Keratinocyte (primary cell): ENCODE measurements at regions not wholly inside any gene's neighbourhood (a gene's known extent, or its start where the extent isn't known, plus 50 kb on each side); places are given as distances from the start of the nearest gene placed in this dataset.

Experiments
- DNase-seq: peaks from one replicate; pipeline ENCODE4 v3.0.0-alpha.2; 2011; ENCODE audit warnings: low read depth, missing footprints, low spot score
- FAIRE-seq: peaks from 2 replicates; lab custom pipeline; 2011; peaks lifted over from hg19 to GRCh38; lab: Jason Lieb, UNC
- H2AFZ ChIP-seq: 2 replicates; pipeline ENCODE4 v1.6.0; 2012; ENCODE audit warnings: low read length, control low read depth, inconsistent platforms; ENCODE audit not compliant: control insufficient read depth
- H3K27ac ChIP-seq: 2 replicates; pipeline ENCODE4 v1.5.1; 2011; ENCODE audit warnings: low read length; ENCODE audit not compliant: control insufficient read depth, insufficient read depth
- H3K27me3 ChIP-seq: 3 replicates; pipeline ENCODE4 v1.6.0; 2011; ENCODE audit warnings: low read length; ENCODE audit not compliant: control insufficient read depth, insufficient read depth; ENCODE audit errors: extremely low read depth
- H3K36me3 ChIP-seq, 2 experiments: 2 replicates in 1 of 2; 3 replicates in 1 of 2; pipeline ENCODE4 v1.5.1; 2011; ENCODE audit warnings: low read length in 2 of 2, mild to moderate bottlenecking in 1 of 2; ENCODE audit not compliant: control insufficient read depth in 2 of 2, insufficient read depth in 2 of 2; ENCODE audit errors: extremely low read depth in 1 of 2
- H3K4me1 ChIP-seq: 3 replicates; pipeline ENCODE4 v1.5.1; 2011; ENCODE audit warnings: low read length; ENCODE audit not compliant: control insufficient read depth, insufficient read depth; ENCODE audit errors: extremely low read depth
- H3K4me2 ChIP-seq: 3 replicates; pipeline ENCODE4 v1.6.0; 2011; ENCODE audit warnings: low read depth, low read length; ENCODE audit not compliant: control insufficient read depth, insufficient read depth; ENCODE audit errors: extremely low read depth
- H3K4me3 ChIP-seq, 3 experiments: fragments of 200-600 bp in 1 of 3; sonication (generic) in 1 of 3; 2 replicates in 2 of 3; 3 replicates in 1 of 3; pipeline ENCODE4 v1.5.1; 2011 to 2016; ENCODE audit warnings: low read length in 3 of 3, mild to moderate bottlenecking in 3 of 3, control low read depth in 2 of 3, inconsistent platforms in 1 of 3, low read depth in 1 of 3, mixed read lengths in 1 of 3, mixed run types in 1 of 3, moderate library complexity in 1 of 3; ENCODE audit not compliant: control insufficient read depth in 2 of 3, insufficient read depth in 2 of 3; ENCODE audit errors: extremely low read depth in 1 of 3
- H3K79me2 ChIP-seq: 2 replicates; pipeline ENCODE4 v1.6.0; 2012; ENCODE audit warnings: low read length; ENCODE audit not compliant: control insufficient read depth, insufficient read depth
- H3K9ac ChIP-seq: 3 replicates; pipeline ENCODE4 v1.6.0; 2011; ENCODE audit warnings: low read length; ENCODE audit not compliant: control insufficient read depth, insufficient read depth; ENCODE audit errors: extremely low read depth
- H3K9me1 ChIP-seq: 3 replicates; pipeline ENCODE4 v1.6.0; 2011; ENCODE audit warnings: low read length; ENCODE audit not compliant: control insufficient read depth, insufficient read depth; ENCODE audit errors: extremely low read depth
- H3K9me3 ChIP-seq: 2 replicates; pipeline ENCODE4 v1.5.1; 2012; ENCODE audit warnings: low read depth, low read length; ENCODE audit not compliant: control insufficient read depth
- H4K20me1 ChIP-seq: 3 replicates; pipeline ENCODE4 v1.6.0; 2011; ENCODE audit warnings: low read length; ENCODE audit not compliant: control insufficient read depth, insufficient read depth; ENCODE audit errors: extremely low read depth
- EZH2 ChIP-seq: IDR thresholded peaks from one replicate; pipeline ENCODE4 v1.6.1; 2012; ENCODE audit warnings: inconsistent platforms, mild to moderate bottlenecking, low read length, moderate library complexity
- dilution Hi-C: fragments of 300-500 bp; cut with MboI; formaldehyde crosslinking; loops from one replicate; pipeline ENCODE4 v1.7.0; 2020; ENCODE audit warnings: low sequenced_read_pairs; ENCODE audit not compliant: extremely low pct_ligation_motif_present
- TF ChIP-seq, protein P1 (sequence below), 3 experiments: IDR thresholded peaks in 1 of 3; conservative IDR thresholded peaks in 1 of 3; optimal IDR thresholded peaks in 1 of 3; 2 replicates in 2 of 3; 3 replicates in 1 of 3; pipeline versions ENCODE3 to v1.5.1; 2011; ENCODE audit warnings: low read length in 3 of 3, mild to moderate bottlenecking in 3 of 3, moderate library complexity in 2 of 3, control low read depth in 1 of 3, inconsistent platforms in 1 of 3; ENCODE audit not compliant: insufficient read depth in 2 of 3; ENCODE audit errors: extremely low read depth in 1 of 3

DNA sequence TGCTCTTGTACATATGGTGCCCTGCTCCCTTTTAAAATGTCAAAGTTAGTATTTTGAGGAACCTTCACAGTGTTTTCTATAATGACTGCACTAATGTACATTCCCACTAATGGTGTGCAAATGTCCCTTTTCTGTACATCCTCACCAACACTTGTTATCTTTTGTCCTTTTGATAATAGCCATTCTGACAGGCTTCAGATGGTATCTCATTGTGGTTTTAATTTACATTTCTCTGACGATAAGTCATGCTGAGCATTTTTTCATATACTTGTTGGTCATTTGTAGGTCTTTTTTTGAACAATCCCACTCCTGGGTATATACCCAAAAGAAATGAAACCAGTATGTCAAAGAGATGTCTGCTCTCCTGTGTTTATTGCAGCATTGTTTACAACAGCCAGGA, 268.3 kb downstream of the FBXO15 start:
- Histone ChIP-seq H2AFZ (no peak overlapping the region), H4K20me1 (no peaks in the 10 kb centered on the region), H3K4me2 (no peak overlapping the region), H3K79me2 (no peaks in the 10 kb centered on the region), H3K9me1 (no peaks in the 10 kb centered on the region), H3K36me3 (no peaks in the 10 kb centered on the region), H3K4me3 (no peak overlapping the region), H3K27ac (no peak overlapping the region), H3K4me1 (no peaks in the 10 kb centered on the region), H3K9me3 (no peaks in the 10 kb centered on the region), H3K27me3 (no peaks in the 10 kb centered on the region), H3K9ac (no peak overlapping the region)
- dilution Hi-C loops: no loop called here
- DNase-seq (no peak), FAIRE-seq (no peak)
- no peak for TF ChIP-seq EZH2
- TF ChIP-seq, protein P1, sequence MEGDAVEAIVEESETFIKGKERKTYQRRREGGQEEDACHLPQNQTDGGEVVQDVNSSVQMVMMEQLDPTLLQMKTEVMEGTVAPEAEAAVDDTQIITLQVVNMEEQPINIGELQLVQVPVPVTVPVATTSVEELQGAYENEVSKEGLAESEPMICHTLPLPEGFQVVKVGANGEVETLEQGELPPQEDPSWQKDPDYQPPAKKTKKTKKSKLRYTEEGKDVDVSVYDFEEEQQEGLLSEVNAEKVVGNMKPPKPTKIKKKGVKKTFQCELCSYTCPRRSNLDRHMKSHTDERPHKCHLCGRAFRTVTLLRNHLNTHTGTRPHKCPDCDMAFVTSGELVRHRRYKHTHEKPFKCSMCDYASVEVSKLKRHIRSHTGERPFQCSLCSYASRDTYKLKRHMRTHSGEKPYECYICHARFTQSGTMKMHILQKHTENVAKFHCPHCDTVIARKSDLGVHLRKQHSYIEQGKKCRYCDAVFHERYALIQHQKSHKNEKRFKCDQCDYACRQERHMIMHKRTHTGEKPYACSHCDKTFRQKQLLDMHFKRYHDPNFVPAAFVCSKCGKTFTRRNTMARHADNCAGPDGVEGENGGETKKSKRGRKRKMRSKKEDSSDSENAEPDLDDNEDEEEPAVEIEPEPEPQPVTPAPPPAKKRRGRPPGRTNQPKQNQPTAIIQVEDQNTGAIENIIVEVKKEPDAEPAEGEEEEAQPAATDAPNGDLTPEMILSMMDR (optimal IDR thresholded peaks at IDR 0.05 in 1 of 3, IDR thresholded peaks at IDR 0.05 in 1 of 3, conservative IDR thresholded peaks at IDR 0.05 in 1 of 3; ENCODE audit: extremely low read depth in 1 of 3, insufficient read depth in 2 of 3, low read length in 3 of 3): no peak

DNA sequence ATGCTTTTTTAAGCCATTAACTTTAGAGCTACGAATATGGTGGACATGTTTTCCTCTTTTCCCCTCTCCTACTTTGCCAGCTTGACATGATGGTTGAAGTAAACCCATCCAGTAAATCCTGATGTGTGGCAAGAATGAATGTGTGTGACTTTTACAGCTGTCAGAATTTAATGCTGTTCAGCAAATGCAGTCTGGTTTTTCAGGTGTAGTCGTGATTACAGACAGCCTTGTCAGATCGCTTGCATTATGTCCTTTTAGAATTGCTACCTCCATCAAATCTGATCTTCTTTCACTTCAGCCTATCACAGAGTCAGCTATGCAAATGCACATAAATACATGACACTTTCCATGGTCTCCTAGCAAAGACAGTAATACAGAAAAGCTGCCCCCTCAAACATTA, 278.5 kb downstream of the FBXO15 start:
- Histone ChIP-seq H3K9me3 (no peaks in the 10 kb centered on the region), H2AFZ (no peak overlapping the region), H3K27me3 (no peaks in the 10 kb centered on the region), H3K9ac (no peak overlapping the region), H4K20me1 (no peaks in the 10 kb centered on the region), H3K36me3 (no peaks in the 10 kb centered on the region), H3K9me1 (no peaks in the 10 kb centered on the region), H3K79me2 (no peaks in the 10 kb centered on the region), H3K27ac (no peak overlapping the region), H3K4me3 (no peak overlapping the region), H3K4me1 (no peaks in the 10 kb centered on the region), H3K4me2 (no peak overlapping the region)
- dilution Hi-C loops: no loop called here
- no peak for DNase-seq
- TF ChIP-seq, protein P1 (optimal IDR thresholded peaks at IDR 0.05 in 1 of 3, IDR thresholded peaks at IDR 0.05 in 1 of 3, conservative IDR thresholded peaks at IDR 0.05 in 1 of 3; ENCODE audit: extremely low read depth in 1 of 3, insufficient read depth in 2 of 3, low read length in 3 of 3): no peak
- no peak for TF ChIP-seq EZH2
- FAIRE-seq: no peak
